ENCODE measurements at regions not wholly inside any gene's neighbourhood (a gene's known extent, or its start where the extent isn't known, plus 50 kb on each side); places are given as distances from the start of the nearest gene placed in this dataset.
"Not testable (repeated sequence)": the region's sequence is repeated elsewhere in the genome, so short reads cannot be mapped to it uniquely, and the experiment has no call there.

- DNase-seq (ENCODE audit: low spot score) = no peak
Observed at GRCh38 chr6:2611092-2611491, 139.6 kb downstream of the MYLK4 start.

GRCh38 chr6:2608503-2608902 lies 142.2 kb downstream of the MYLK4 start:
- no peak for DNase-seq (ENCODE audit: low spot score)

GRCh38 chr6:2600363-2600762 lies 150.4 kb downstream of the MYLK4 start:
- no peak for DNase-seq (ENCODE audit: low spot score)

- no peak for DNase-seq (ENCODE audit: low spot score)
Observed at GRCh38 chr6:2599817-2600216, 150.9 kb downstream of the MYLK4 start.

- no peak for DNase-seq (ENCODE audit: low spot score)
Observed at GRCh38 chr6:2598867-2599266, 151.9 kb downstream of the MYLK4 start.

GRCh38 chr6:2597991-2598390 lies 152.7 kb downstream of the MYLK4 start:
- no peak for DNase-seq (ENCODE audit: low spot score)

GRCh38 chr6:2597457-2597856 lies 153.3 kb downstream of the MYLK4 start:
- not testable (repeated sequence) for DNase-seq (ENCODE audit: low spot score)

GRCh38 chr6:2596222-2596621 lies 154.5 kb downstream of the MYLK4 start:
- no peak for DNase-seq (ENCODE audit: low spot score)

- DNase-seq (ENCODE audit: low spot score) = no peak
Observed at GRCh38 chr6:2594868-2595267, 155.9 kb downstream of the MYLK4 start.

- DNase-seq (ENCODE audit: low spot score) = no peak
Observed at GRCh38 chr6:2593167-2593566, 157.6 kb downstream of the MYLK4 start.

- no peak for DNase-seq (ENCODE audit: low spot score)
Observed at GRCh38 chr6:2589171-2589661, 161.5 kb downstream of the MYLK4 start.

- no peak for DNase-seq (ENCODE audit: low spot score)
Observed at GRCh38 chr6:2583459-2583858, 167.3 kb downstream of the MYLK4 start.

GRCh38 chr6:2582268-2582667 lies 168.5 kb downstream of the MYLK4 start:
- DNase-seq (ENCODE audit: low spot score) = no peak

- no peak for DNase-seq (ENCODE audit: low spot score)
Observed at GRCh38 chr6:2581611-2582010, 169.1 kb downstream of the MYLK4 start.

- no peak for DNase-seq (ENCODE audit: low spot score)
Observed at GRCh38 chr6:2581011-2581410, 169.7 kb downstream of the MYLK4 start.

GRCh38 chr6:2579804-2580570 lies 170.7 kb downstream of the MYLK4 start:
- no peak for DNase-seq (ENCODE audit: low spot score)

GRCh38 chr6:2579241-2579761 lies 171.4 kb downstream of the MYLK4 start:
- DNase-seq (ENCODE audit: low spot score) = no peak

GRCh38 chr6:2578767-2579166 lies 172.0 kb downstream of the MYLK4 start:
- DNase-seq (ENCODE audit: low spot score) = no peak

- no peak for DNase-seq (ENCODE audit: low spot score)
Observed at GRCh38 chr6:2576499-2576898, 174.2 kb downstream of the MYLK4 start.

- DNase-seq (ENCODE audit: low spot score) = no peak
Observed at GRCh38 chr6:2575236-2575635, 175.5 kb downstream of the MYLK4 start.

- DNase-seq (ENCODE audit: low spot score) = not testable (repeated sequence)
Observed at GRCh38 chr6:2569420-2569819, 181.3 kb downstream of the MYLK4 start.

GRCh38 chr6:2566048-2566447 lies 184.7 kb downstream of the MYLK4 start:
- no peak for DNase-seq (ENCODE audit: low spot score)

GRCh38 chr6:2565499-2565898 lies 185.2 kb downstream of the MYLK4 start:
- no peak for DNase-seq (ENCODE audit: low spot score)

GRCh38 chr6:2563635-2564034 lies 187.1 kb downstream of the MYLK4 start:
- DNase-seq (ENCODE audit: low spot score) = no peak

All from CD4-positive, alpha-beta T cell treated with Interleukin-2 at 100 ng/mL for 4 hours (primary cell).